HG03060 (cell line): ENCODE measurements at regions not wholly inside any gene's neighbourhood (a gene's known extent, or its start where the extent isn't known, plus 50 kb on each side); places are given as distances from the start of the nearest gene placed in this dataset.
"Not testable (repeated sequence)": the region's sequence is repeated elsewhere in the genome, so short reads cannot be mapped to it uniquely, and the experiment has no call there.

ENCODE experiments used
- ATAC-seq: cut with Tn5 transposase; IDR thresholded peaks from one replicate; pipeline ENCODE4 v1.9.1; 2021; ENCODE audit warnings: low read depth, moderate number of reproducible peaks; ENCODE audit not compliant: unreplicated experiment

- no peak for ATAC-seq
These were observed 103.1 kb downstream of the IER5 start for GRCh38 chr1:181191494-181192040.

GRCh38 chr1:181192316-181192715, 103.8 kb downstream of the IER5 start:
- no peak for ATAC-seq

- ATAC-seq = no peak
These were observed 114.6 kb downstream of the IER5 start for GRCh38 chr1:181202986-181203555.

- no peak for ATAC-seq
These were observed 116.0 kb downstream of the IER5 start for GRCh38 chr1:181204530-181204929.

- ATAC-seq = no peak
These were observed 117.4 kb downstream of the IER5 start for GRCh38 chr1:181205901-181206300.

GRCh38 chr1:181206513-181206912, 118.0 kb downstream of the IER5 start:
- ATAC-seq = no peak

GRCh38 chr1:181206979-181207790, 118.7 kb downstream of the IER5 start:
- ATAC-seq = no peak

- ATAC-seq = no peak
These were observed 119.6 kb downstream of the IER5 start for GRCh38 chr1:181208083-181208482.

- ATAC-seq = no peak
These were observed 120.5 kb downstream of the IER5 start for GRCh38 chr1:181208967-181209366.

GRCh38 chr1:181213056-181213455, 124.6 kb downstream of the IER5 start:
- ATAC-seq = no peak

GRCh38 chr1:181216591-181216994, 128.1 kb downstream of the IER5 start:
- no peak for ATAC-seq

- no peak for ATAC-seq
These were observed 131.4 kb downstream of the IER5 start for GRCh38 chr1:181219938-181220337.

GRCh38 chr1:181221078-181221477, 132.6 kb downstream of the IER5 start:
- ATAC-seq = no peak

- no peak for ATAC-seq
These were observed 134.5 kb downstream of the IER5 start for GRCh38 chr1:181222972-181223505.

- not testable (repeated sequence) for ATAC-seq
These were observed 138.2 kb downstream of the IER5 start for GRCh38 chr1:181226728-181227127.

GRCh38 chr1:181239086-181239485, 150.6 kb downstream of the IER5 start:
- no peak for ATAC-seq

- ATAC-seq = not testable (repeated sequence)
These were observed 157.8 kb downstream of the IER5 start for GRCh38 chr1:181246320-181246719.

GRCh38 chr1:181248361-181248760, 159.9 kb downstream of the IER5 start:
- not testable (repeated sequence) for ATAC-seq

- no peak for ATAC-seq
These were observed 160.7 kb downstream of the IER5 start for GRCh38 chr1:181249186-181249585.

- no peak for ATAC-seq
These were observed 161.5 kb downstream of the IER5 start for GRCh38 chr1:181250038-181250437.

GRCh38 chr1:181251001-181251712, 162.7 kb downstream of the IER5 start:
- no peak for ATAC-seq
